Ascending aorta (tissue), 2 donors: ENCODE measurements at regions not wholly inside any gene's neighbourhood (a gene's known extent, or its start where the extent isn't known, plus 50 kb on each side); places are given as distances from the start of the nearest gene placed in this dataset.

Source experiments
- DNase-seq, 2 donors: peaks; one replicate each; pipeline ENCODE4 v3.0.0-alpha.2; 2019; ENCODE audit warnings: low spot score in 2 of 2
- H3K27ac ChIP-seq, 2 donors: fragments of 200-600 bp; sonication (generic); one replicate each; pipeline ENCODE4 v1.5.1; 2016 to 2017; ENCODE audit warnings: mild to moderate bottlenecking in 1 of 2
- H3K27me3 ChIP-seq: fragments of 200-600 bp; sonication (generic); one replicate; pipeline ENCODE4 v1.5.1; 2017
- H3K36me3 ChIP-seq, 2 donors: fragments of 200-600 bp; sonication (generic); one replicate each; pipeline ENCODE4 v1.5.1; 2016
- H3K4me1 ChIP-seq, 2 donors: fragments of 200-600 bp; sonication (generic); one replicate each; pipeline ENCODE4 v1.5.1; 2016 to 2017; ENCODE audit warnings: mild to moderate bottlenecking in 1 of 2
- H3K4me3 ChIP-seq, 2 donors: fragments of 200-600 bp; sonication (generic); one replicate each; pipeline ENCODE4 v1.5.1; 2016 to 2017; ENCODE audit warnings: mild to moderate bottlenecking in 1 of 2
- H3K9me3 ChIP-seq, 2 donors: fragments of 200-600 bp; sonication (generic); one replicate each; pipeline ENCODE4 v1.5.1; 2016
- CTCF ChIP-seq, 3 experiments: fragments of 200-600 bp in 2 of 3; fragments of 450-650 bp in 1 of 3; sonication (generic) in 2 of 3; IDR thresholded peaks; one replicate each; pipeline ENCODE4 v1.5.1; 2016 to 2019; ENCODE audit warnings: antibody characterized with exemption in 3 of 3, mild to moderate bottlenecking in 1 of 3, moderate library complexity in 1 of 3
- intact Hi-C: fragments of 100-400 bp; cut with DNase I; formaldehyde crosslinking; loops from one replicate; pipeline ENCODE4 v1.15.1; 2023

- DNase-seq, result no peak
- H3K4me1 ChIP-seq, result no peaks in the 10 kb centered on the region
- intact Hi-C loops, result no loop called here
- no peaks in the 10 kb centered on the region for H3K36me3 ChIP-seq
- no peak for TF ChIP-seq CTCF (IDR thresholded peaks at IDR 0.05)
- no peaks in the 10 kb centered on the region for H3K9me3 ChIP-seq
- H3K27me3 ChIP-seq, result no peaks in the 10 kb centered on the region
- H3K4me3 ChIP-seq, result no peak overlapping the region
- no peak overlapping the region for H3K27ac ChIP-seq
Measured at GRCh38 chr1:232252546-232253118, 377.3 kb downstream of the SIPA1L2 start.

- no peak for DNase-seq
- H3K27ac ChIP-seq, result no peak overlapping the region
- no peaks in the 10 kb centered on the region for H3K27me3 ChIP-seq
- no peaks in the 10 kb centered on the region for H3K9me3 ChIP-seq
- H3K4me3 ChIP-seq, result no peak overlapping the region
- intact Hi-C loops, result no loop called here
- no peak for TF ChIP-seq CTCF (IDR thresholded peaks at IDR 0.05)
- H3K4me1 ChIP-seq, result no peaks in the 10 kb centered on the region
- no peaks in the 10 kb centered on the region for H3K36me3 ChIP-seq
Measured at GRCh38 chr1:232250838-232251237, 379.1 kb downstream of the SIPA1L2 start.

- DNase-seq, result no peak
- Histone ChIP-seq H3K4me3 (no peak overlapping the region), H3K9me3 (no peaks in the 10 kb centered on the region), H3K36me3 (no peaks in the 10 kb centered on the region), H3K4me1 (no peaks in the 10 kb centered on the region), H3K27ac (no peak overlapping the region), H3K27me3 (no peaks in the 10 kb centered on the region)
- TF ChIP-seq CTCF (IDR thresholded peaks at IDR 0.05), result no peak
- intact Hi-C loops, result no loop called here
Measured at GRCh38 chr1:232249861-232250777, 379.8 kb downstream of the SIPA1L2 start.

- Histone ChIP-seq H3K4me1 (no peaks in the 10 kb centered on the region), H3K36me3 (no peaks in the 10 kb centered on the region), H3K4me3 (no peak overlapping the region), H3K9me3 (no peaks in the 10 kb centered on the region), H3K27me3 (no peaks in the 10 kb centered on the region), H3K27ac (no peak overlapping the region)
- intact Hi-C loops, result no loop called here
- DNase-seq, result no peak
- TF ChIP-seq CTCF (IDR thresholded peaks at IDR 0.05), result no peak
Measured at GRCh38 chr1:232249339-232249738, 380.6 kb downstream of the SIPA1L2 start.

GRCh38 chr1:232248276-232248820, 381.6 kb downstream of the SIPA1L2 start:
- no peak overlapping the region for H3K4me3 ChIP-seq
- H3K27ac ChIP-seq, result no peak overlapping the region
- no peaks in the 10 kb centered on the region for H3K36me3 ChIP-seq
- no peak for DNase-seq
- no peaks in the 10 kb centered on the region for H3K4me1 ChIP-seq
- no peak for TF ChIP-seq CTCF (IDR thresholded peaks at IDR 0.05)
- intact Hi-C loops, result no loop called here
- H3K27me3 ChIP-seq, result no peaks in the 10 kb centered on the region
- no peaks in the 10 kb centered on the region for H3K9me3 ChIP-seq
